PC-9 (cell line): ENCODE measurements at regions not wholly inside any gene's neighbourhood (a gene's known extent, or its start where the extent isn't known, plus 50 kb on each side); places are given as distances from the start of the nearest gene placed in this dataset.

Experiments
- EZH2 ChIP-seq: fragments of 200-600 bp; sonication (generic); IDR thresholded peaks from 2 replicates; pipeline ENCODE4 v1.8.0; 2017; ENCODE audit warnings: antibody characterized with exemption, low read depth
- TF ChIP-seq, protein P1 (sequence below): fragments of 200-600 bp; sonication (generic); conservative IDR thresholded peaks from 2 replicates; pipeline ENCODE4 v1.6.1; 2017; ENCODE audit warnings: mixed run types, antibody characterized with exemption, mild to moderate bottlenecking, moderate library complexity

DNA sequence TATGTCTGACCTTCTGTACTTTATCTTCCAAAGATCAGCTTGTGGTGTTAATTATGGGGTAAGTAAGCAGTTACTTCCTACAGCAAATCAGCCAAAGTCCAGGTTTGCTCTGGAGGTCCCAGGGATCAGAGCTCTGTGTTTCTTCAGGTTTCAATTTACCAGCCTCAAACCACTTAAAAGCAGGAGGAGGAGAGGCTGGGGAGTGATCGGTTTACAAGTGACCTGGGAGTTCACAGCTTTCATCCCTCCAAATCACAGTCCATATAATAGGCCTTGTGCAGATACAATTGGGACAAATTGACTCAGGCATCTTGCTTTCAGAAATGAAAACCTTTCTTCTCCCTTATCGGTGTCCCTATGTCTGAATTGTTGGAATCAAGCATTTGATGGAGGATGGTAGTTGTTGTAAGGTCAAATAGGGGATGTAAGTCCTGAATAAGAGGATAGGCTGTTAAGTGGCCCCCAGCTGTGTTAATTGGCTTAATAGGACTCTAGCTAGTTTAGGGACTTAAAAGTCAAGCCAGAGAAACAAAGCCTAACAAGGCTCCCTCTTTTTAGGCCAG lies 188.0 kb upstream of the NT5C1B start:
- TF ChIP-seq, protein P1, sequence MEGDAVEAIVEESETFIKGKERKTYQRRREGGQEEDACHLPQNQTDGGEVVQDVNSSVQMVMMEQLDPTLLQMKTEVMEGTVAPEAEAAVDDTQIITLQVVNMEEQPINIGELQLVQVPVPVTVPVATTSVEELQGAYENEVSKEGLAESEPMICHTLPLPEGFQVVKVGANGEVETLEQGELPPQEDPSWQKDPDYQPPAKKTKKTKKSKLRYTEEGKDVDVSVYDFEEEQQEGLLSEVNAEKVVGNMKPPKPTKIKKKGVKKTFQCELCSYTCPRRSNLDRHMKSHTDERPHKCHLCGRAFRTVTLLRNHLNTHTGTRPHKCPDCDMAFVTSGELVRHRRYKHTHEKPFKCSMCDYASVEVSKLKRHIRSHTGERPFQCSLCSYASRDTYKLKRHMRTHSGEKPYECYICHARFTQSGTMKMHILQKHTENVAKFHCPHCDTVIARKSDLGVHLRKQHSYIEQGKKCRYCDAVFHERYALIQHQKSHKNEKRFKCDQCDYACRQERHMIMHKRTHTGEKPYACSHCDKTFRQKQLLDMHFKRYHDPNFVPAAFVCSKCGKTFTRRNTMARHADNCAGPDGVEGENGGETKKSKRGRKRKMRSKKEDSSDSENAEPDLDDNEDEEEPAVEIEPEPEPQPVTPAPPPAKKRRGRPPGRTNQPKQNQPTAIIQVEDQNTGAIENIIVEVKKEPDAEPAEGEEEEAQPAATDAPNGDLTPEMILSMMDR = no peak
- no peak for TF ChIP-seq EZH2
